Esophagus muscularis mucosa (tissue), 4 donors: ENCODE measurements at regions not wholly inside any gene's neighbourhood (a gene's known extent, or its start where the extent isn't known, plus 50 kb on each side); places are given as distances from the start of the nearest gene placed in this dataset.

ENCODE experiments used
- DNase-seq: peaks from one replicate; pipeline ENCODE4 v3.0.0-alpha.2; 2017; ENCODE audit errors: extremely low spot score
- H3K27ac ChIP-seq, 4 donors: fragments of 200-600 bp; sonication (generic); replicated peaks in 1 of 4; 1 replicate in 3 of 4; 2 replicates in 1 of 4; pipeline ENCODE4 v1.5.1; 2016 to 2019; ENCODE audit warnings: mild to moderate bottlenecking in 1 of 4
- H3K27me3 ChIP-seq, 4 donors: fragments of 200-600 bp; sonication (generic); one replicate each; pipeline versions ENCODE4 v1.5.1 to v1.6.0; 2016 to 2019
- H3K36me3 ChIP-seq, 4 donors: fragments of 200-600 bp; sonication (generic); one replicate each; pipeline ENCODE4 v1.5.1; 2016 to 2019
- H3K4me1 ChIP-seq, 4 donors: fragments of 200-600 bp; sonication (generic); one replicate each; pipeline ENCODE4 v1.5.1; 2016 to 2019
- H3K4me3 ChIP-seq, 4 donors: fragments of 200-600 bp; sonication (generic); 1 replicate in 2 of 4; 2 replicates in 2 of 4; pipeline ENCODE4 v1.5.1; 2016 to 2019; ENCODE audit warnings: mild to moderate bottlenecking in 4 of 4, moderate library complexity in 1 of 4
- H3K9me3 ChIP-seq, 4 donors: fragments of 200-600 bp; sonication (generic); 1 replicate in 3 of 4; 2 replicates in 1 of 4; pipeline ENCODE4 v1.5.1; 2016 to 2019
- CTCF ChIP-seq, 3 experiments: fragments of 200-600 bp in 2 of 3; fragments of 450-650 bp in 1 of 3; sonication (generic) in 2 of 3; IDR thresholded peaks; one replicate each; pipeline ENCODE4 v1.5.1; 2017 to 2019; ENCODE audit warnings: antibody characterized with exemption in 3 of 3, mild to moderate bottlenecking in 2 of 3, moderate library complexity in 1 of 3
- EP300 ChIP-seq: sonication (generic); formaldehyde crosslinking; IDR thresholded peaks from one replicate; pipeline ENCODE4 v1.6.1; 2017; ENCODE audit warnings: antibody characterized with exemption
- POLR2A ChIP-seq: fragments of 450-650 bp; IDR thresholded peaks from one replicate; pipeline ENCODE4 v1.6.1; 2017; ENCODE audit warnings: antibody characterized with exemption, moderate library complexity, mild to moderate bottlenecking, low read depth
- POLR2AphosphoS5 ChIP-seq, 2 donors: sonication (generic); formaldehyde crosslinking; IDR thresholded peaks; one replicate each; pipeline ENCODE4 v1.6.1; 2017; ENCODE audit warnings: antibody characterized with exemption in 2 of 2
- WGBS: methylation state at CpG from one replicate; pipeline ENCODE4 v1.1.5; 2018; 5-methylcytosine and 5-hydroxymethylcytosine counted together
- intact Hi-C: fragments of 100-400 bp; cut with DNase I; formaldehyde crosslinking; loops from one replicate; pipeline ENCODE4 v1.15.1; 2023

GRCh38 chr13:49844181-49844580 lies 51.7 kb upstream of the KPNA3 start:
- no peak for DNase-seq
- WGBS, result 81% methylated on average over 8 of the region's 8 CpGs
- Histone ChIP-seq H3K9me3 (no peaks in the 10 kb centered on the region), H3K27ac (no peak overlapping the region), H3K4me1 (peaks cover 0 to 13% (median 6%) of the 10 kb centered on the region in 4 donors), H3K27me3 (no peaks in the 10 kb centered on the region), H3K4me3 (no peak overlapping the region), H3K36me3 (no peaks in the 10 kb centered on the region)
- TF ChIP-seq POLR2A (no peak), CTCF (IDR thresholded peaks at IDR 0.05) (no peak), POLR2AphosphoS5 (IDR thresholded peaks at IDR 0.05) (no peak), EP300 (no peak)
- intact Hi-C loops, result no loop called here
